Spleen (tissue), 7 donors: ENCODE measurements at regions not wholly inside any gene's neighbourhood (a gene's known extent, or its start where the extent isn't known, plus 50 kb on each side); places are given as distances from the start of the nearest gene placed in this dataset.

ENCODE experiments used
- CTCF ChIP-seq, 11 experiments: fragments of 200-600 bp in 7 of 11; fragments of 450-650 bp in 4 of 11; sonication (generic) in 4 of 11; IDR thresholded peaks in 8 of 11; conservative IDR thresholded peaks in 3 of 11; 1 replicate in 7 of 11; 2 replicates in 4 of 11; pipeline versions ENCODE4 v1.4.0 to v1.8.0; 2016 to 2021; ENCODE audit warnings: antibody characterized with exemption in 11 of 11, inconsistent platforms in 4 of 11, mild to moderate bottlenecking in 1 of 11
- POLR2A ChIP-seq, 3 donors: fragments of 450-650 bp; IDR thresholded peaks; one replicate each; pipeline ENCODE4 v1.5.1; 2017; ENCODE audit warnings: antibody characterized with exemption in 3 of 3, mild to moderate bottlenecking in 1 of 3
- POLR2AphosphoS5 ChIP-seq, 3 donors: sonication (generic); formaldehyde crosslinking; IDR thresholded peaks; one replicate each; pipeline ENCODE4 v1.5.1; 2017; ENCODE audit warnings: antibody characterized with exemption in 3 of 3
- donor health status: DM: no; HTN: no; CAD: no; lungs with moderate emphysema.
- donor health status: DM: no; HTN: no; CAD: no.
- donor health status: DM: no; HTN: no; CAD: no.

- TF ChIP-seq POLR2A (IDR thresholded peaks at IDR 0.05) (no peak), CTCF (IDR thresholded peaks at IDR 0.05 in 8 of 11, conservative IDR thresholded peaks at IDR 0.05 in 3 of 11) (no peak), POLR2AphosphoS5 (IDR thresholded peaks at IDR 0.05) (no peak)
These were observed 209.7 kb downstream of the RHOU start for GRCh38 chr1:228944935-228945371.
